Esophagus squamous epithelium (tissue), 4 donors: ENCODE measurements at regions not wholly inside any gene's neighbourhood (a gene's known extent, or its start where the extent isn't known, plus 50 kb on each side); places are given as distances from the start of the nearest gene placed in this dataset.

ENCODE experiments used
- POLR2A ChIP-seq, 4 donors: fragments of 450-650 bp; IDR thresholded peaks; one replicate each; pipeline ENCODE4 v1.6.1; 2017; ENCODE audit warnings: antibody characterized with exemption in 4 of 4, mild to moderate bottlenecking in 4 of 4, moderate library complexity in 3 of 4
- TF ChIP-seq, protein P1 (sequence below), 6 experiments: fragments of 450-650 bp in 4 of 6; fragments of 200-600 bp in 2 of 6; sonication (generic) in 2 of 6; IDR thresholded peaks; one replicate each; pipeline ENCODE4 v1.5.1; 2016 to 2019; ENCODE audit warnings: antibody characterized with exemption in 6 of 6, mild to moderate bottlenecking in 4 of 6, moderate library complexity in 4 of 6

DNA sequence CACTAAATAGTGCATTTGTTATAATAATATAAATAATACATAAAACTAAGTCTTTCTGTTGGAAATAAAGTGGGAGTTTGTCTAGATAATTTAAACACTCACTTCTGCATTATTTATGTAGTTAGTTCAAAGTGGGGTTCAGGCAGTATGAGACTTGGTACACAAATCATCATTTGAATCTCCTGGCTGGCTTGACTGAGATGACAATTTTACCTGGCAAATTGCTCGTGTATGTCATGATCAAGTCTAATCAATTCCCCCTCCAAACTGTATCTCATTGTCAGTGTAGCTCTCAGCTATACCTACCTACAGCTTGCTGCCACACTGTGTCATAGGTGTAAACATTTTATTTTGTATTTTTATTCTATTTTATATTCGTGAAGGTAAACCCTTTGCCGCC lies 563.4 kb upstream of the TENM3 start:
- TF ChIP-seq, protein P1, sequence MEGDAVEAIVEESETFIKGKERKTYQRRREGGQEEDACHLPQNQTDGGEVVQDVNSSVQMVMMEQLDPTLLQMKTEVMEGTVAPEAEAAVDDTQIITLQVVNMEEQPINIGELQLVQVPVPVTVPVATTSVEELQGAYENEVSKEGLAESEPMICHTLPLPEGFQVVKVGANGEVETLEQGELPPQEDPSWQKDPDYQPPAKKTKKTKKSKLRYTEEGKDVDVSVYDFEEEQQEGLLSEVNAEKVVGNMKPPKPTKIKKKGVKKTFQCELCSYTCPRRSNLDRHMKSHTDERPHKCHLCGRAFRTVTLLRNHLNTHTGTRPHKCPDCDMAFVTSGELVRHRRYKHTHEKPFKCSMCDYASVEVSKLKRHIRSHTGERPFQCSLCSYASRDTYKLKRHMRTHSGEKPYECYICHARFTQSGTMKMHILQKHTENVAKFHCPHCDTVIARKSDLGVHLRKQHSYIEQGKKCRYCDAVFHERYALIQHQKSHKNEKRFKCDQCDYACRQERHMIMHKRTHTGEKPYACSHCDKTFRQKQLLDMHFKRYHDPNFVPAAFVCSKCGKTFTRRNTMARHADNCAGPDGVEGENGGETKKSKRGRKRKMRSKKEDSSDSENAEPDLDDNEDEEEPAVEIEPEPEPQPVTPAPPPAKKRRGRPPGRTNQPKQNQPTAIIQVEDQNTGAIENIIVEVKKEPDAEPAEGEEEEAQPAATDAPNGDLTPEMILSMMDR (IDR thresholded peaks at IDR 0.05), result no peak
- TF ChIP-seq POLR2A (IDR thresholded peaks at IDR 0.05), result no peak
